ENCODE measurements at regions not wholly inside any gene's neighbourhood (a gene's known extent, or its start where the extent isn't known, plus 50 kb on each side); places are given as distances from the start of the nearest gene placed in this dataset.

- Mint-ChIP-seq H3K27me3 (no peaks in the 10 kb centered on the region), H3K9me3 (no peaks in the 10 kb centered on the region), H3K27ac (no peak overlapping the region), H3K36me3 (ENCODE audit: low read depth) (no peaks in the 10 kb centered on the region), H3K4me3 (no peak overlapping the region), H3K4me1 (no peaks in the 10 kb centered on the region)
- ATAC-seq (replicated peaks), result no peak
These were observed 105.7 kb upstream of the AGA start for GRCh38 chr4:177547985-177548384.

- no peak for ATAC-seq (replicated peaks)
- H3K9me3 Mint-ChIP-seq, result no peaks in the 10 kb centered on the region
- H3K4me1 Mint-ChIP-seq, result no peaks in the 10 kb centered on the region
- no peak overlapping the region for H3K27ac Mint-ChIP-seq
- H3K27me3 Mint-ChIP-seq, result no peaks in the 10 kb centered on the region
- H3K4me3 Mint-ChIP-seq, result no peak overlapping the region
- H3K36me3 Mint-ChIP-seq (ENCODE audit: low read depth), result no peaks in the 10 kb centered on the region
These were observed 112.9 kb upstream of the AGA start for GRCh38 chr4:177555007-177555574.

- Mint-ChIP-seq H3K4me1 (no peaks in the 10 kb centered on the region), H3K4me3 (no peak overlapping the region), H3K9me3 (no peaks in the 10 kb centered on the region), H3K36me3 (ENCODE audit: low read depth) (no peaks in the 10 kb centered on the region), H3K27ac (no peak overlapping the region), H3K27me3 (no peaks in the 10 kb centered on the region)
- ATAC-seq (replicated peaks), result no peak
These were observed 115.2 kb upstream of the AGA start for GRCh38 chr4:177557416-177557815.

- H3K27ac Mint-ChIP-seq, result no peak overlapping the region
- no peaks in the 10 kb centered on the region for H3K4me1 Mint-ChIP-seq
- ATAC-seq (replicated peaks), result no peak
- H3K36me3 Mint-ChIP-seq (ENCODE audit: low read depth), result no peaks in the 10 kb centered on the region
- no peak overlapping the region for H3K4me3 Mint-ChIP-seq
- H3K9me3 Mint-ChIP-seq, result no peaks in the 10 kb centered on the region
- no peaks in the 10 kb centered on the region for H3K27me3 Mint-ChIP-seq
These were observed 116.8 kb upstream of the AGA start for GRCh38 chr4:177558995-177559394.

GRCh38 chr4:177562163-177562562, 119.9 kb upstream of the AGA start:
- H3K27ac Mint-ChIP-seq, result no peak overlapping the region
- no peak overlapping the region for H3K4me3 Mint-ChIP-seq
- H3K4me1 Mint-ChIP-seq, result no peaks in the 10 kb centered on the region
- ATAC-seq (replicated peaks), result no peak
- no peaks in the 10 kb centered on the region for H3K36me3 Mint-ChIP-seq (ENCODE audit: low read depth)
- no peaks in the 10 kb centered on the region for H3K27me3 Mint-ChIP-seq
- no peaks in the 10 kb centered on the region for H3K9me3 Mint-ChIP-seq

GRCh38 chr4:177562859-177563258, 120.6 kb upstream of the AGA start:
- H3K9me3 Mint-ChIP-seq, result no peaks in the 10 kb centered on the region
- no peak overlapping the region for H3K27ac Mint-ChIP-seq
- H3K36me3 Mint-ChIP-seq (ENCODE audit: low read depth), result no peaks in the 10 kb centered on the region
- no peaks in the 10 kb centered on the region for H3K27me3 Mint-ChIP-seq
- ATAC-seq (replicated peaks), result no peak
- H3K4me3 Mint-ChIP-seq, result no peak overlapping the region
- no peaks in the 10 kb centered on the region for H3K4me1 Mint-ChIP-seq

- Mint-ChIP-seq H3K27ac (no peak overlapping the region), H3K4me3 (no peak overlapping the region), H3K4me1 (no peaks in the 10 kb centered on the region), H3K9me3 (no peaks in the 10 kb centered on the region), H3K27me3 (no peaks in the 10 kb centered on the region), H3K36me3 (ENCODE audit: low read depth) (no peaks in the 10 kb centered on the region)
- ATAC-seq (replicated peaks), result no peak
These were observed 124.5 kb upstream of the AGA start for GRCh38 chr4:177566691-177567090.

- H3K36me3 Mint-ChIP-seq (ENCODE audit: low read depth), result no peaks in the 10 kb centered on the region
- no peaks in the 10 kb centered on the region for H3K27me3 Mint-ChIP-seq
- no peak for ATAC-seq (replicated peaks)
- no peak overlapping the region for H3K4me3 Mint-ChIP-seq
- no peak overlapping the region for H3K27ac Mint-ChIP-seq
- H3K9me3 Mint-ChIP-seq, result no peaks in the 10 kb centered on the region
- H3K4me1 Mint-ChIP-seq, result no peaks in the 10 kb centered on the region
These were observed 126.7 kb upstream of the AGA start for GRCh38 chr4:177568931-177569330.

GRCh38 chr4:177569434-177569833, 127.2 kb upstream of the AGA start:
- no peaks in the 10 kb centered on the region for H3K27me3 Mint-ChIP-seq
- H3K4me1 Mint-ChIP-seq, result no peaks in the 10 kb centered on the region
- H3K9me3 Mint-ChIP-seq, result no peaks in the 10 kb centered on the region
- no peak for ATAC-seq (replicated peaks)
- H3K36me3 Mint-ChIP-seq (ENCODE audit: low read depth), result no peaks in the 10 kb centered on the region
- H3K27ac Mint-ChIP-seq, result no peak overlapping the region
- H3K4me3 Mint-ChIP-seq, result no peak overlapping the region

- Mint-ChIP-seq H3K27ac (no peak overlapping the region), H3K27me3 (no peaks in the 10 kb centered on the region)
These were observed 131.3 kb upstream of the AGA start for GRCh38 chr4:177573507-177573906.

GRCh38 chr4:177574446-177574845, 132.2 kb upstream of the AGA start:
- Mint-ChIP-seq H3K36me3 (ENCODE audit: low read depth) (no peaks in the 10 kb centered on the region), H3K27me3 (no peaks in the 10 kb centered on the region), H3K27ac (no peak overlapping the region), H3K9me3 (no peaks in the 10 kb centered on the region), H3K4me3 (no peak overlapping the region), H3K4me1 (no peaks in the 10 kb centered on the region)
- no peak for ATAC-seq (replicated peaks)

More at GRCh38 chr4:177573507-177573906, 131.3 kb upstream of the AGA start:
- no peak overlapping the region for H3K4me3 Mint-ChIP-seq
- no peaks in the 10 kb centered on the region for H3K36me3 Mint-ChIP-seq (ENCODE audit: low read depth)
- H3K4me1 Mint-ChIP-seq, result no peaks in the 10 kb centered on the region
- H3K9me3 Mint-ChIP-seq, result no peaks in the 10 kb centered on the region
- no peak for ATAC-seq (replicated peaks)

- H3K9me3 Mint-ChIP-seq, result no peaks in the 10 kb centered on the region
- H3K4me3 Mint-ChIP-seq, result no peak overlapping the region
- H3K27me3 Mint-ChIP-seq, result no peaks in the 10 kb centered on the region
- no peak overlapping the region for H3K27ac Mint-ChIP-seq
- no peaks in the 10 kb centered on the region for H3K4me1 Mint-ChIP-seq
- ATAC-seq (replicated peaks), result no peak
- no peaks in the 10 kb centered on the region for H3K36me3 Mint-ChIP-seq (ENCODE audit: low read depth)
These were observed 137.4 kb upstream of the AGA start for GRCh38 chr4:177579649-177580048.

GRCh38 chr4:177582992-177583391, 140.8 kb upstream of the AGA start:
- no peaks in the 10 kb centered on the region for H3K9me3 Mint-ChIP-seq
- no peak overlapping the region for H3K4me3 Mint-ChIP-seq
- peak; percentile 12 for ATAC-seq (replicated peaks)
- no peak overlapping the region for H3K27ac Mint-ChIP-seq
- H3K4me1 Mint-ChIP-seq, result no peaks in the 10 kb centered on the region
- H3K36me3 Mint-ChIP-seq (ENCODE audit: low read depth), result no peaks in the 10 kb centered on the region
- H3K27me3 Mint-ChIP-seq, result no peaks in the 10 kb centered on the region

- Mint-ChIP-seq H3K27ac (no peak overlapping the region), H3K27me3 (no peaks in the 10 kb centered on the region), H3K9me3 (no peaks in the 10 kb centered on the region), H3K4me1 (no peaks in the 10 kb centered on the region), H3K36me3 (ENCODE audit: low read depth) (no peaks in the 10 kb centered on the region), H3K4me3 (no peak overlapping the region)
- ATAC-seq (replicated peaks), result no peak
These were observed 145.8 kb upstream of the AGA start for GRCh38 chr4:177587989-177588388.

GRCh38 chr4:177595386-177595785, 153.1 kb upstream of the AGA start:
- Mint-ChIP-seq H3K9me3 (no peaks in the 10 kb centered on the region), H3K4me1 (no peaks in the 10 kb centered on the region), H3K4me3 (no peak overlapping the region), H3K27ac (no peak overlapping the region), H3K36me3 (ENCODE audit: low read depth) (no peaks in the 10 kb centered on the region), H3K27me3 (no peaks in the 10 kb centered on the region)
- ATAC-seq (replicated peaks), result no peak

GRCh38 chr4:177596035-177596434, 153.8 kb upstream of the AGA start:
- Mint-ChIP-seq H3K9me3 (no peaks in the 10 kb centered on the region), H3K27me3 (no peaks in the 10 kb centered on the region), H3K4me3 (no peak overlapping the region), H3K36me3 (ENCODE audit: low read depth) (no peaks in the 10 kb centered on the region), H3K27ac (no peak overlapping the region), H3K4me1 (no peaks in the 10 kb centered on the region)
- ATAC-seq (replicated peaks), result peak; percentile 98
